Neural cell (in vitro differentiated cells): ENCODE measurements at regions not wholly inside any gene's neighbourhood (a gene's known extent, or its start where the extent isn't known, plus 50 kb on each side); places are given as distances from the start of the nearest gene placed in this dataset.

Source experiments
- CTCF ChIP-seq: fragments of 450-650 bp; IDR thresholded peaks from 2 replicates; pipeline ENCODE4 v1.5.1; 2014; ENCODE audit warnings: antibody characterized with exemption, mild to moderate bottlenecking, moderate library complexity; ENCODE audit not compliant: poor library complexity, severe bottlenecking
- EZH2 ChIP-seq: fragments of 200-600, 300-800 bp; shearing (Covaris generic), sonication (generic); IDR thresholded peaks from 2 replicates; pipeline ENCODE4 v1.6.1; 2014; ENCODE audit warnings: antibody characterized with exemption, low read length, borderline replicate concordance, mild to moderate bottlenecking; ENCODE audit not compliant: insufficient read depth, poor library complexity, severe bottlenecking
- POLR2AphosphoS5 ChIP-seq: IDR thresholded peaks from 2 replicates; pipeline ENCODE4 v1.6.1; 2012
- RAD21 ChIP-seq: fragments of 450-650 bp; conservative IDR thresholded peaks from 2 replicates; pipeline ENCODE4 v1.6.1; 2014; ENCODE audit warnings: antibody characterized with exemption, mild to moderate bottlenecking, moderate library complexity
- REST ChIP-seq: IDR thresholded peaks from 2 replicates; pipeline ENCODE4 v1.6.1; 2012; ENCODE audit warnings: borderline replicate concordance

DNA sequence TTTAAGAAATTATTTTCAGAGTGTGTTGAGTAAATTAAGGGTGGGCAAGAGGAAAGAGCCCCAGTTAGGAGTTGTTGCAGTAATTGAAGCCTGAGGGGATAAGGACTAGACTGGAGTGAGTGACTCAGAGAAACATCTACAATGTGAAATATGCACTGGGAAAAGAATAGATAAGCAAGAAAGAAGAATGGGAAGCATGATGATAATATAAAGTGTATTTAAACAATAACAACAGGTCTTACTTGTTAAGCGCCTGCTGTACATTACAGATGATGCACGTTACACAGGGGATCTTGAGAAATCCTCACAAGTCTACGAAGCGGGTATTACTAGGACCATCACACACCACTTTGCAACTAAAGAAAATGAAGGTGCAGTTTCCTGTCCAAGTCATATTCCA, 73.6 kb upstream of the STK17B start:
- TF ChIP-seq CTCF (no peak), POLR2AphosphoS5 (no peak), REST (no peak), EZH2 (no peak), RAD21 (no peak)
